PC-9 (cell line): ENCODE measurements at regions not wholly inside any gene's neighbourhood (a gene's known extent, or its start where the extent isn't known, plus 50 kb on each side); places are given as distances from the start of the nearest gene placed in this dataset.

Source experiments
- CTCF ChIP-seq: fragments of 200-600 bp; sonication (generic); conservative IDR thresholded peaks from 2 replicates; pipeline ENCODE4 v1.6.1; 2017; ENCODE audit warnings: mixed run types, antibody characterized with exemption, mild to moderate bottlenecking, moderate library complexity
- EZH2 ChIP-seq: fragments of 200-600 bp; sonication (generic); IDR thresholded peaks from 2 replicates; pipeline ENCODE4 v1.8.0; 2017; ENCODE audit warnings: antibody characterized with exemption, low read depth

DNA sequence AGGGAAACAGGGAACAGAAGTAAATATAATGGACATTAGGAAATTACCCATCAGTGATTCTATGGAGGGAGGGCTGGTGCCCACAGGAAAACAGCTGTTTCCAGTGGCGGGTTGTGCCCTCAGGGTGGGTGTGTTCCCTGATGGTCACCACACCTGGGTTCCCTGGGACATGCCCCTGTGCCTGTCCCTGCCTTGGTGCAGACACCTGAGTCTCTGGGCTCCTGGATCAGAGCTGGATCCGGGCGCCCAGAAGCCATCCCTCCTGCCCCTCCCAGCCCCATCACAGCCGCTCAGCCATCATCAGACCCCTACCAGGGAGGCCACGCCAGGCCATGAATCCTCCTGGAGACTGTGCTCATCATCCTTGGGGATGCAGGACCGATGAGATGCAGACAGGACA is 307.2 kb upstream of the SFSWAP start:
- TF ChIP-seq EZH2 (no peak), CTCF (no peak)
